ENCODE measurements at regions not wholly inside any gene's neighbourhood (a gene's known extent, or its start where the extent isn't known, plus 50 kb on each side); places are given as distances from the start of the nearest gene placed in this dataset.
A peak's percentile ranks its signal among the peaks of the same experiment; 100 is the strongest.
"Not testable (repeated sequence)": the region's sequence is repeated elsewhere in the genome, so short reads cannot be mapped to it uniquely, and the experiment has no call there.

DNA sequence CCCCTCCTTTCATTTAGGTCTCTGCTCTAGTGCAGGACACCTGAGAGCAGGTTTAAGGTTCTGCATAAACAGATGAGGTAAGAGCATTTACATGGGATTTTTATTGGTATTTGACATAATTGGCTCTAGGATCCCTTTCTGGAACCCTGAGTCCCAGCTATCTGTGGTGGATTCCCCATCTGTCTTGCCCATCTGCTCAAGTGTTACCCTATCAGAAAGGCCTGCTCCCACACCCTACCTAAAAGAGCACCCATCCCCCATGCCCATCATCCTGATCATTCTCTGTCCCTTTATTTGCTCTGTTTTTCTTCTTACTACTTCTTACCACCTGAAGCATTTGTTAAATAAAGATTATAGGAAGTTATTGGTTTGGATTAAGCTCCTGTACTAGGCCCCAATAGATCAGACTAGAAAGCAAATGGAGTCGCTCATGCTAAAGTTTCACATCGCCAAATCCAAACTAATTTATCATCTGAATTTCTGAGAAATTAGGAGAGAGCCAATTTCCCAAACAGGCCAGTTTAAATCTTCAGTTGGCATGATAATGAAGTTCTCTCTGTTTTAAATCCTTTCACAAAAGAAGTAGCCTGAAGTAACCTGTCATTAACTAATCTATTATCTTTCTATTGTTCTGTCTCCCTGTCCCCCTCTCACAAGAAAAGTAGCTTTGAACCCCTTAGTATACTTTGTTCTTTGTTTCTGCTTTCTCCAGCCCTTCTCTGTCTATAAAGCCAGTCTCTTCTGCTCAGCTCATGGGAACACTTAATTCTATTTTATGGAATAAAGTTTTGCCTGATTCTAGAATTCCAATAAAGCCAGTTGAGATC lies 178.6 kb downstream of the ZNF674 start:
- DNase-seq (ENCODE audit: low read depth), result no peak

DNA sequence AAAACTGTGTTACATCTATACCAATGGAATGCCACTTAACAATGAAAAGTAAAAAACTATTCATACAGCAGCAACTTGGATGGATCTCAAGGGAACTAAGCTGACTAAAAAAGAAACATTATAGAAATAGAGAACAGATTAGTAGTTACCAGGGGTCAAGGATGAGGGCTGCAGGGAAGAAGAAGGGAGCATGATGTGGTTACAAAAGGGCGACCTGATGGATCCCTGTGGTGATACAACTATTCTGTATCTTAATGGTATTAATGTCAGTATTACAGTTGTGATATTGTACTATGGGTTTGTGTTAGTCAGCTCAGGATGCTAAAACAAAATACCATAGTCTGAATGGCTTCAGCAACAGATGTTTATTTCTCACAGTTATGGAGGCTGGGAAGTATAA lies 190.7 kb downstream of the ZNF674 start:
- DNase-seq (ENCODE audit: low read depth), result no peak

DNA sequence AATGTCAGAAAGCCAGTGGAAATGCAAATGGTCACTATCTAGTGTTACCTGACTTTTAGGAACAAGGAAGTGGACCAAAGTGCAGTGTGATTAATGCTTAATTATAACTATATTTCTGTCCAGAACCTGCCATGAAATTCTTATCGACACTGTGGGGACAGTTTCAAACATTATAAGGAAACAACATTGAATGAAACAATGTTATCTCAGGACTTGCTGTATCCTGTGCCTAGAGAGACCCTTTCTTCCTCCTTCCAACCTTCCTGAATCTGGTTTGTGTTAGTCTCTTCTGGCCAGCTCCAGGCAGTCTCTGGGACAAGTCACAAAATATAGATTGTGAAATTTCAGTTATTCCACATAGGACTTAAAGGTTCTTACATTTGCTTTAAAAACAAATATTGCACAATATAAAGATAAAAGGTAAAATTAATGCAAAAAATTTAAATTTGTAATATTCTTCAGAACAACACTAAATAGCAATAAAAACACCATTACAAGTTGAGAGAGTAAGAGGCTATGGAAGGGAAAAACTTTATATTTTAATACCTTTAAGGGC lies 203.4 kb downstream of the ZNF674 start:
- DNase-seq (ENCODE audit: low read depth), result no peak

DNA sequence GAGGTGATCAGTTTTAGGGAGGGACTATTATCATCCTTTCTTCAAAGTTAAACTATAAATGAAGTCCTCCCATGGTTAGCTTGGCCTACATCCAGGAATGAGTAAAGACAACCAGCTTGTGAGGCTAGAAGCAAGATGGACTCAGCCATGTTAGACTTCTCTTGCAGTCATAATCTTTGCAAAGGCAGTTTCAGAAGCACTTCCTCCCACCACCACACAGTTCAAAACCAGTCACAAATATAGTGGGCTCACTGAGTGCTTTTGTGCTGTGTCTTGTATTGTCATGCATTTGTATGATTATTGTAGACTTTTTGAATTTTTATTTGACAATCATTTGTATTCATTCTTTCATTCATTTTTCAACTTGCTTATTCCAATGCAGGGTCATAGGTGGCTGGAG lies 204.5 kb downstream of the ZNF674 start:
- no peak for DNase-seq (ENCODE audit: low read depth)

DNA sequence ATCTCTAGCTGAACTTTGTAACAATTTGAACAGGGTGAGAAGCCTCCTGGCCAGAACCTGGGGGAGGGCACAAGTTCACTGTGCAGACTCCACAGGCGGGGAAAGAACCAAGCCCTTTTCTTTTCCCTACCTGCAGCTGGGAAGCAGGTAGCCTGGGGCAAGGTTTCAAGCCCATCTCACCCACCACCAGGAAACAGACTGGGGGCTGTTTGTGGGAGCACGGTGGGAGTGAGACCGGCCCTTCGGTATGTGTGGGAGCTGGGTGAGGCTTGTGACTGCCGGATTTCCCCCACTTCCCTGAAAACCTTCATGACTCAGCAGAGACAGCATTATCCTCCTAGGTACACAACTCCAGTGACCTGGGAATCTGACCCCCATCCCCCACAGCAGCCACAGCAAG lies 211.7 kb downstream of the ZNF674 start:
- no peak for DNase-seq (ENCODE audit: low read depth)

DNA sequence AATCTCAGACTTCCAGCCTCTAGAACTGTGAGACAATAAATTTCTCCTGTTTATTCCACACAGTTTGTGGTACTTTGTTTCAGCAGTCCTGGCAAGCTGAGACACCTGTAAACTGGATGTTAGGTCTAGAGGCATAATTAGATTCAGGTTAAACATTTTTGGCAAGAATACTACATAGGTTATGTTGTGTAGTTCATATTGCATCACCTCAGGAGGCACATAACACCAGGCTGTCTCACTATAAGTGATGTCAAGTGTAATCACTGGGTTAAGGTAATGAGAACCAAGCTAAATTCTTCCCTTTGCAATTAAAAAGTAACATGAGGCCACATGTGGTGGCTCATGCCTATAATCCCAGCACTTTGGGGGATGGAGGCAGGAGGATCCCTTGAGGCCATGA lies 214.2 kb downstream of the ZNF674 start:
- no peak for DNase-seq (ENCODE audit: low read depth)

DNA sequence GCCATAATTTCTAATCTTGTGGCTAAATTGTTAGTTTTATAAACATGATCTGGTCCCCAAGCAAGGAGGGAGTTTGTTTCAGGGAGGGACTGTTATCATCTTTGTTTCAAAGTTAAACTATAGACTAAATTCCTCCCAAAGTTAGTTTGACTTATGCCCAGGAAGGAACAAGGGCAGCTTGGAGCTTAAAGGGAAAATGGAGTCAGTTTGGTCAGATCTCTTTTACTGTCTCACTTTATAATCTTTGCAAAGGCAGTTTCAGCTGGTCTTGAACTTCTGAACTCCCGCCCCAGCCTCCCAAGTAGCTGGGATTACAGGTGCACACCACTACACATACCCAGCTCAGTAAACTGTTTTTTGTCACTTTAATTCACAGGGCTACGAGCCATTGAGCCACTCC lies 214.7 kb downstream of the ZNF674 start:
- DNase-seq (ENCODE audit: low read depth), result no peak

DNA sequence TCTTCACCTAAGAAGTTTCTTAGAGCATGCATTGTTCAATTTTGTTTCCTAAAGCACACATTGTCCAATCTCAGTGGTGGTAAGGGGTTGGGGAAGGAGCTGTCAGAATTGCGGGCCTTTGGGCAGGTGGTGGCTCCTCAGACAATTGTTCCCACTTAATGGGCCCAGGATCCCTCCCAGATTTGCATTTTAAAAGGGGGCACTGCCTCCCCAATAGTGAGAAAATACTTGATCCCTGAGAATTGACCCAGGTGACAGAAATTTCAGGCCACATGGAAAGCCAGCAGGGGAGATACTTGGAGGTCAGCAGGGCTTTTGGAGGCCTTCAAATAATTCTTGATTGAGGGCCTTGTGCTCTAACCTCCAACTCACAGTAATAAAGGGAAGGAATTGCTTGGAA lies 217.1 kb downstream of the ZNF674 start:
- no peak for DNase-seq (ENCODE audit: low read depth)

DNA sequence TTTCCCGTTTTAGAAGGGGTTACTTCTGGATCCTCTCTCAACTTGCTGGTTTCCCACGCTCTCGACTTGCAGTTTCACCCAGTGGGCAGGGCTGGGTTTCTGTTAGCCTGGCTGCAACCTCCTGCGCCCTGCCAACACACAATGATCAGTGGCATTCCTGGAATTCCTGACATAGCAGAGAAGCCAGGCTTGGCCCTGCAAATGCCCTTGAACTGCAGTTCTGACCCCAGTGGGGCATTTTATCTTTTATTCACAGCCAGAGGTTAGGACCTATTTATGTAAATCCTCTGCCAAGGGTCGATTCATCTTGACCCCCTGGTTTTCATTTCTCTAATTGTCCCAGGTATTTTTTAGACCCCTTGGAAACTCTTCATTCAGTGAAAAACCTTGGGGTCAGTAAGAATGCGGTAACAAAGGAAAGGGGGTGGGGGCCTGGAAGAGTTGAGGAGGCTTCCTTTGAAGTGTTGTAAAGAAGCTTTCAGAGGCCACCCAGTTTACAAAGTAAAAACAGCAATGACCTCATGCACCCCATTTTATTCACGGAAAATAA lies 217.6 kb downstream of the ZNF674 start:
- no peak for DNase-seq (ENCODE audit: low read depth)

DNA sequence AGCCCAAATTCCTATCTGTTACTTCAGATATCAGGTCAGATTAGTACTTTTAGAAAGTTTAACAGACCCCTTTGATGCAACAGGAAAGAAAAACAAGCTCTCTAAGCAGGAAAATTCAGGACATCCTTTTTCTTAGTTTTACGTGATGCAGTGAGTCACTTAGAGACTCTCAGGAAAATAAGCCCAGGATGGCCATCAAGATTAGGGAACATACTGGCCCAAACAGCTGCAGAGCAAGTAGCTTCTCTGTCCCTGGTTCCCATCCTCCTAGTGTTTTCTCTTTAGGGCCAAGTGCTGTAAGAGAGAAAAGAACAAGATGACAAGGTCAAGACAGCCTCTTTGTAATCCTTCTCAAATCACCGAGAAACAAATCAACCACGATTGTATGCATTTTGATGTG lies 219.1 kb downstream of the ZNF674 start:
- no peak for DNase-seq (ENCODE audit: low read depth)

DNA sequence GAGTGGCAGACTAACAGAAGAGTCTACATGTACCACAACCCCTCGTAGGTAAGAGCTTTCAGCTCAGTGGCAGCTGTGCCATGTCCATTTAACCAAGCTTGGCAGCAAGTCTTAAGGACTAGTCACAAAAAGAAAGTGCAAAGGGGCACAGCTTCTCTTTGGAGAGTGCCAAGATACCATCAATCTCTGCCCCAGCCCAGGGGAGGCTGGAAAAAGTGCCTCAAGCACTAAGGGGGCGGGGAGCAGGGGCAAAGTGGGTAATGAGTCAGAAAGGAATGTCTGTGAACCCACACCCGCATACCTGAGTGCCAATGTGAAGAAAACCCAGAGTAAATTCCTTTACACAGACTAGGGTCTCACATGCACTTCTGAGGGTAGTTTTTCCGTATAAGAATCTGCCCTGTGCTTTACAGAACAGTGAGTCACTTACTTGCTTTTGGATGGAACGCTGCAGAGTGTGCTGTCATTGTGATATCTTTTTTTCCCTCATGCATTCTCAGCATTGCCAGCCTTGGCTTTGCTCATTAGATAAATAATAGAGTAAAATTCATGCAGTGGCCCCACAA lies 219.8 kb downstream of the ZNF674 start:
- peak; percentile 0 for DNase-seq (ENCODE audit: low read depth)

DNA sequence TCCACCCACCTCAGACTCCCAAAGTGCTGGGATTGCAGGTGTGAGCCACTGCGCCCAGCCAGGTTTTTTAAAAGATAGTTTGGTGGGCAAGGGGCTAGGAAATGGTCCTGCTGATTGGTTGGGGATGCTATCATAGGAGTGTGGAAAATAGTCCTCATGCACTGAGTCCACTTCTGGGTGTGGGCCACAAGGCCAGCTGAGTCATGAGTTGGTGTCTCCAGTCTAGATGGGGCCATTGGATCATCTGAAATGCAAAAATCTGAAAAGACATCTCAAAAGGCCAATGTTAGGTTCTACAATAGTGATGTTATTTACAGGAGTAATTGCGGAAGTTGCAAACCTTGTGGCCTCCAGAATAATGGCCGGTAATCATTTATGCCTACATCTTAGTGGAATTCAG lies 221.1 kb downstream of the ZNF674 start:
- no peak for DNase-seq (ENCODE audit: low read depth)

DNA sequence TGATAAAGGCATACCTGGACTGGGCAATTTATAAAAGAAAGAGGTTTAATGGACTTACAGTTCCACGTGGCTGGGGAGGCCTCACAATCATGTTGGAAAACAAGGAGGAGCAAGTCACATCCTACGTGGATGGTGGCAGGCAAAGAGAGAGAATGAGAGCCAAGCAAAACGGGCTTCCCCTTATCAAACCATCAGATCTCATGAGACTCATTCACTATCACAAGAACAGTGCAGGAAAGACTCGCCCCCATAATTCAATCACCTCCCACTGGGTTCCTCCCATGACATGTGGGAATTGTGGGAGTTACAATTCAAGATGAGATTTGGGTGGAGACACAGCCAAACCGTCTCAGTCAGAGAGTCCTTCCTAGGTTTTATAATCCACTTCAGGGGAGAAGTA lies 222.3 kb downstream of the ZNF674 start:
- DNase-seq (ENCODE audit: low read depth), result not testable (repeated sequence)

DNA sequence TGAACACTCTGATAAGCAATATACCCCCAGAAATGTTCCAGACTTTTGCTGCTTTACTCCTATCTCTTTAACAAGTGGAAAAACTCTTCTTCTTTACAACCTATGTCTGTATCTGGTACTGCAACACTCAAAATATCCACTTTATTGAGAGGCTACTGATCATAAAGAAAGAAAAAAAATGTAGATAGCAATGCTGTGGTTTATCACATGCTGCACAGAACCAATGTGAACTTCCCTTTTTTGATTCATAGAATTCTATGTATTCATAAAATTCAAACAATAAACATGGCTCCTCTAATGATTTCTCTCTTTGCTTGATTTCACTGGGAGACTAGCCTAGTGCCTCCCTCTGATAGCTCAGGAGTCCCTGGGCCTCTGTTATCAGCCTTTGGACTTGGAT lies 223.5 kb downstream of the ZNF674 start:
- DNase-seq (ENCODE audit: low read depth), result no peak

DNA sequence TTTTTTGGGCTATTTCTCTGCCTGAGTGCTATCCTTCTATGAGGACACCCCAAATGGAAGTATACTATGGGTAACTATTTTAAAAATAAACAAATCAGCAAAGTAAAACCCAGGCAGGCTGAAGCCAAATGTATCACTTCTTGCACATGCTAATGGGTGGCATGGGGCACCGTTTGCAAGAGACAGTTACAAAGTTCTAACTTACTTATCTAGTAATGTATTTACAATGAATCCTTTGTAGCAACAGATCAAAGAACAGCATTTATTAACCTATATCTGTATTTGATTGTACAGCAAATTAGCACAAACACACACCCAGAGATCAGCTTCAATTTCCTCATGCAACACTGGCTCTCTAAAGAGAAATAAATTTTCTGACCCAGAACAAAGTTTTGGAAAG lies 225.5 kb downstream of the ZNF674 start:
- no peak for DNase-seq (ENCODE audit: low read depth)

DNA sequence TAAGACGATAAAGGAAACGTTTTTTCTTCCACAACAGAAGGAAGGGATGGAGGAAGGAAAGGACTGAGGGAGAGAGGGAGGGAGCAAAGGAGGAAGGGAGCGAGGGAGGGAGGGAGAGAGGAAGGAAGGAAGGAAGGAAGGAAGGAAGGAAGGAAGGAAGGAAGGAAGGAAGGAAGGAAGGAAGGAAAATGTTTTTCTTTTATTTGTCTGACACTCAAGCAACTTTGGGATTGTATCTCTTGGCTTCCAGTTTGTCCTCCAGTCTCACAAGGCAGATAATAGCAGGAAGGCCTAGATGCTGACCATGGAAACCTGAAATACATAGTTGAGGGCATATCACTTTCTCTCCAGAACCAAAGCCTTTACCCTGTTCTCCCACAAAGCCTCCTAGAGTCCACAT lies 226.7 kb downstream of the ZNF674 start:
- no peak for DNase-seq (ENCODE audit: low read depth)

DNA sequence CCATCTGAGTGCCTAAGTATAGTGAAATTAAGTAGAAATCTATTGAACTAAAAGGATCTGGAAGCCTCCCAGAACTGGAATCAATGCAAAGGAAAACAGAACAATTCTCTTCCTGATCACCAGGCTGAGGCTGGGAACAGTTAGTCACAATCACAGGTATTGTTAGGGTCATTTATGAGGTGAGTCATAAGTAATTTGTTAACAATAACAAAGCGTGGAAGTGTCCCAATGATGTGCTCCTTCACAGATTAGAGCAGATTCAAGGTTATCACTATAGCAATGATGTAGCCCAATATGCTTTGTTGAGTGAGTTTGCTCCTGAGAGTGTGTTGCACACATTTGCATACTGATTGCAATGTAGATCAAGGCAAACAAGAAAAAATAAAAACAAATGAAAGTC lies 228.1 kb downstream of the ZNF674 start:
- DNase-seq (ENCODE audit: low read depth), result no peak

DNA sequence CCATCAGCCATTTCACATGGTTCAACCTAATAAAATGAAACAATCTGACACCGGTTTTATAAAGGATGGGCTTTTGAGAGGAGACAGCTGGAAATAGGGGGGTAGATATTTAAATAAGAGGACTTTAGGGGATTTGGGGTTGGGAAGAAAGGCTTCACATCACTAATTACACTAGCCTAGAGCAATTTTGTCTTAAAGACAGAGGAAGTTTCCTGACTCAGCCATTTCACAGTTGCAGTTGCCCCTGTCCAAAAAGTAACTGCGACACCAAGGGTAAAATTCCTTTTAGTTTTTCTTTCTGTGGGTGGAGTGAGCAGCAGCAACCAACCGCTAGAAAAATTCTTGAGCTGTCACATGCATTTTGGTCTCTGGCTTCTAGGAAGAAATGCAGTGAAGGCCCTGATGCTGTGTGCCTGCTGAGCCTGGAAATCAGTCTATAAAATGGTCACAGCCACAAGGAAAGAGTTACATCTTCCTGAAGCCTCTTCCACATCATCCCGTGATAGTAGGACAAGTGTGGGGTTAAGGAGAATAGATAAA lies 233.6 kb downstream of the ZNF674 start:
- no peak for DNase-seq (ENCODE audit: low read depth)

DNA sequence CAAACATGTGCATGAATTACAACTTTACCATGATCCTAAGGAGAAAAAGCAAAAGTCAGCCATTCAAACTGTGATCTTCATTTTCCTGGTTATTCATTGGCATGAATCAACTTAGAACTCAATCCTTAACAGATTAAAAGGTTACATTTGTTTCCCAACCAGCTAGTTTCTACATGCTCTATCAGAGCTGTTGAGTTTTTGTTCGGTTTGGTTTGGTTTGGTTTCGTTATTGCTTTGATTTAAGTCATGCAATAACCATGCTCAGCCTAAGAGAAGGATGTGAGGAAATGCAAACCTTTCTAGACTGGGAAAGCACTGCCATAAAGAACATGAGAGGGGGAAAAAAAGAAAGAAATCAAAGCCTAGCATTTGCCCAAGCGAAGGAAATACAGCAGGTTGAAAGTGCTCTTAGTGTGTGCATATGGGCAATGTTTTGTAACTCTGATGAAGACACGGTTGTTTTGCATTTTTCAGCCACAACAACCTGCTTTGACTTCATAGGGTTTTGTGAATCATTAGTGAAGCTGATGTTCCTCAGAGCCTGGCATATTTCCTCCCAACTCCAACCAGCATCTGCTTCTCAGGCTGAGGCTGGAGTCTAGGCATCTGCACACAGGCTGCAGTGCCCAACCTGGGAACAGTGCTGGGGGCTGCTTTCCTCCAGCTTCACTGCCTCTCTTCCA lies 234.3 kb downstream of the ZNF674 start:
- no peak for DNase-seq (ENCODE audit: low read depth)

DNA sequence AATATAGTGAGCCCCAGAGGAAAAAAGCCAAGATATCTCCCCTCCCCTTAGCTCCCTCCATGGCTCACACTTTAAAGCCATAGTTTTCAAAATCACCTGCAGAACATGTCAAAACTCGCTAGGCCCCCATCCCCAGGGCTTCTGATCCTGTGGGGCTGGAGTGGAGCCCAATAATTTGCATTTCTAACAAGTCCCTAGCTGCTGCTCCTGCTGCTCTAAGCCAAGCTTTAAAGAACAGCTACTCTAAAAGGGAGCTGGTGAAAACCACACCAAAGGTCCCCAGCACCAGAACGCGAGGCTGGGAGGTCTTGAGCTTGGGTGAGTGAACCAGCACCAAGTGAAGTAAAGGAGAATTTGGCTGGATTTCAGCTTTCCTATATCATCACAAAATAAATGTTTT lies 237.1 kb downstream of the ZNF674 start:
- no peak for DNase-seq (ENCODE audit: low read depth)

DNA sequence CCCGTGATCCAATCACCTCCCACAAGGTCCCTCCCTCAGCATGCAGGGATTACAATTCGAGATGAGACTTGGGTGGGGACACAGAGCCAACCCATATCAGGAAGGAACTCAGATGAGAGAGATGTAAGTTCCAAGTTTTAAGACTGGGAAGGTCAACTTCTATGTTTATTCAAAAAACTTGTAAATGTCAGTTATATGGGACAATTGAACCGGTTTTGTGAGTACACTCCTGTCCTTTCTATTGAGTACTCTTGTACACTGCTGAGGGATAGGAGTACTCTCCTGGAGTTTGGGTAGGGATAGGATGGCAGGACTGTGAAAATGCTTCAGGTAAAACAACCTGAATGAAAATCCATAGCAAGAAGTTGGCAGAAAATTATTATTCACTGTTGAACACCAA lies 239.1 kb downstream of the ZNF674 start:
- DNase-seq (ENCODE audit: low read depth), result no peak

DNA sequence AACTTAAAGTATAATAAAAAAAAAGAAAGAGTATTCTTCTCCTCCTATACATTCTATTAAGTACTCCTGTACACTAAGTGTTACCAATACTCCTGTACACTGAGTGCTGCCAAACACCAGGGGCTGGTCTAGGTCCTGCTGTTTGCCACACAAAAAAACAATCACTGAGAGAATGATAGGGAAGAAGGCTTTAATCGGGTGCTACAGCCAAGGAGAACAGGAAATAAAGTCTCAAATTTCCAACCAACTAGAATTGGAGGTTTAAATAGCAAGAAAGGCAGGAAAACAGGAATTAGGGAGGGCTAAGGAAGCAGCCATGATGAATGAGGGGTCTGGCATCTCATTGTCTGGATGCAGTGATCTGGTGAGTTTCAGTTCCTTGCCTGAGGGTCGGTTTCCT lies 239.8 kb downstream of the ZNF674 start:
- no peak for DNase-seq (ENCODE audit: low read depth)

DNA sequence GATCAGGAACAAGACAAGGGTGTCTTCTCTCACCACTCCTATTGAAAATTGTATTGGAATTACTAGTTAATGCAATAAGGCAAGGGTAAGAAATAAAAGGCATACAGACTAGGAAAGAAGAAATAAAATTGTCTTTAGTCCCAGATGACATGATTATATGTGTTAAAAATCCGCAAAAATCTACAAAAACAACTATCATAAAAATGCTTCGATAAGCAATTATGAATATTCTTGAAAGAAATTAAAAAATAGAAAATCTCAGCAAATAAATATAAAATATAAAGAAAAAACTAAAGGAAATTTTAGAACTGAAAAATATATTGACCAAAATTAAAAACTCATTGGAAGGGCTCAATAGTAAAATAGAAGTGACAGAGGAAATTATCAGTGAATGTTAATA lies 243.3 kb downstream of the ZNF674 start:
- no peak for DNase-seq (ENCODE audit: low read depth)
